GM21717 (cell line): ENCODE measurements at regions not wholly inside any gene's neighbourhood (a gene's known extent, or its start where the extent isn't known, plus 50 kb on each side); places are given as distances from the start of the nearest gene placed in this dataset.
"Not testable (repeated sequence)": the region's sequence is repeated elsewhere in the genome, so short reads cannot be mapped to it uniquely, and the experiment has no call there.

ENCODE experiments used
- ATAC-seq: cut with Tn5 transposase; IDR thresholded peaks from one replicate; pipeline ENCODE4 v1.9.1; 2021; ENCODE audit warnings: mild to moderate bottlenecking, moderate library complexity; ENCODE audit not compliant: unreplicated experiment

DNA sequence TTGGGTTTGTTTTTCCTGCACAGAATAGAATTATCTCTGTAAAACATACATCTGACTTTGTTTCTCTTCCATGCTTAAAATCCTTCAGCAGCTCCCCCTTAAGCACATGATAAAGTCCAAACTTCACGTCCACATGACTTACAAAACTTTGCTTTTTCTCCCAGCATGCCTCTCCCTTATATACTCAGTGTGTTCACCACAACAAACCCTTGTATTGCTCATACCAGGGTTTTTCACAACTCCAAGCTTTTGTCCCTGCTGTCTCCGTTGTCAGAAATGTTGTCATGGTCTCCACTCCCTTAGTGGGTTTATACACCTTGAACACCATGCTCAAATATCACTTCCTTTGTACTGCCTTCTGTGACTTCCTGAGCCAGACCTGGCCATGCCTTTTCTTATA is 91.1 kb upstream of the MITF start:
- ATAC-seq: no peak

DNA sequence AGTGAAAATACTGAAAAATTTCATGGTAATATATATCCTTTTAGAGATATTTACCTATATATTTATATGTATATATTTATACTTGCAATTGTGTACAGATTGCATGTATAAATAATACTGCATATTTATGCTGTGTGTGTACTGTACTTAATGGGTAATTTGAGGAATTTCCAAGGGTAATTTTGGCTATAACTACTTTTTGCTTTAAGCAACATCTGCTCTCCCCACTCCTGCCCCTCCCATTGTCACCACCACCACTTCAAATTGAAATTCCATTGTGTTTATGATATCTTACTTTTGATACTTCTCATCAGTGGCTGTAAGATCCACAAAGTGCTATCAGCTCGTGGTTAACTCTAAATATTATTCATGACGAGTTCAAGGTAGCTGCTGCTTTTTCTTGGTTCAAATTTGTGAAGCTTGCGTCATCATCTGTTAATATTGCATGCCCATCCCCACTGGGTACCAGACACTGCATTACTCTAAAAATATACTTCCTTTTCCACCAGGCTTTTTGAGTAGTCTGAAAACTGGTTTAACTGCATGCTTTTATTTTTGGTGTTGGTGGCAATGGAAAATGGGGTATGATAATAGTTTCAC is 91.7 kb upstream of the MITF start:
- ATAC-seq: no peak

DNA sequence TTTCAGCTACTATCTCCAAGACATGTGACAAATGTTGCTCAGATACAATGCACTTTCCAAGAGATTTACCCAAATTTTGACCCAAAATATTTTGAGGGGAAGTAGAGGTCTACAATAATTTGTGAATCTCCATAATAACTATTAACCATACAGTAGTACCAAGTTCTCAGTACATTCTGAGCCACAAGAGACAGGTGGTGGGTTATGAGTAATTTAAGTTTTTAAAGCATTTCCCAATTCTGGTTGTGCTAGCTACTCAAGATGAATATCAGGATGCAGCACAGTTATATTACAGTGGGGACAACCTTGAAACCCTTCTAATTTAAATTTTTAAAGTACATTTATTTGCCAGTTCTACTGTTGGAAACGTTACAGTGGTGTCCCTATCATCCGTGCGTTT is 92.2 kb upstream of the MITF start:
- ATAC-seq: no peak

DNA sequence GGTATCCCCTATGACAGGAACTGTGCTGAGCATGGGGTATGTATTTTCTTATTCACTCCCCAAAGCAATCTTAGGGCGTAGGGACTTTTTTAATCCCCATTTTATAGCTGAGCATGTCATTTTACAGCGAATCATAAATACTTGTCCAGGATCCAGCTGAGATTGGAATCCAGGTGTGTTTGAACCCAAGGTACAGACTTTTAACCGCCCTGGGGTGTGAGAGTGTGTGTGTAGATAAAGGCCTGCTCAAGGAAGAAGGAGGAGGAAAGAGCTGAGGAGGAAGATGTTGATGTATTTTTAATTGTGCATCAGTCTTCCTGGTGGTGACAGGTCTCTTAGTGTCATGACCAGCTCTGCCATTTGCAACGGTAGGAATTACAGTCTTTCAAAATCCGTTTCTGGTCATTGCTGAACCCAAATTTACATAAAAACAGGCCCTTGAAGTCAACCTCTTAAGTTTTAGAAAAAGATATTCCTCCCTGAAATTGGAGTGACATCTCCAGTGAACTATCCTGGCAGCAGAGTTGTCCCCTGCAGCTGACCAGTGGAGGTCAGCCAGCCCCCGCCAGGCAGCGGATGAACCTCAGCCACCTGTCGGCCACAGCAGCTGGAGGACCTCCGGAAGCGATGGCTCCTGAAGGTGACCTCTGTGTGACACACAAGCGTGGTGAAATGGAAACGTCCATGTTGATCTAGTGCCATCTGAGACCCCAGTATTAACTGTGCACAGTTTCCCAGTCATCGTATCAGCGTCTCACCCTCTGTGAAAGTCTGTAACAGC is 92.8 kb upstream of the MITF start:
- ATAC-seq: no peak

DNA sequence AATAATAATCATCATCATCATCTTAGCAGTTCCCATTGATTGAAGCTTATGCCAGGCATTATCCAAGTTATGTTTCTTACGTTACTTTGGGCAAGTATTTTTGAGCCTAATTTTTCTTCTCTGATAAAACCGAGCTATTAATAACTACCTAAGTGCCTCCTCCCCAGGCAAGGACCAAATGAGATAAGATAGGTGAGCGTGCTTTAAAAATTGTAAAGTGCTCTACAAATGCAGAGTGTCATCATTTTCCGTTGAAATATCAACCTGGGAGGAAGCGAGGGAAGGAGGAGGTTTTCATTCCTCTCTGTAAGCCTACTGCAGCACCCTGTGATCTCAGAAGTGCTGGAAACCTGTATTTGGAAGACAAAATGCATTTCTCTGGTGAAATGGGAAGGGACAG is 96.7 kb upstream of the MITF start:
- ATAC-seq: no peak

DNA sequence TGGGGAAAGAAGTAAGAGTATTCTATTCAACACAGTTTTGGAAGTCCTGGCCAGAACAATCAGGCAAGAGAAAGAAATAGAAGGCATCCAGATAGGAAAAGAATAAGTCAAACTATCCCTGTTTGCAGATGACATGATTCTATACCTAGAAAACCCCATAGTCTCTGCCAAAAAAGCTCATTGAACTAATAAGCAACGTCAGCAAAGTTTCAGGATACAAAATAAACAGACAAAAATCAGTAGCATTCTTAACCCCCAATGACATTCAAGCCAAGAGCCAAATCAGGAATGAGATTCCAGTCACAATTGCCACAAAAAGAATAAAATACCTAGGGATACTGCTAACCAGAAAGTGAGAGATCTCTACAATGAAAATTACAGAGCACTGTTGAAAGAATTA is 99.4 kb upstream of the MITF start:
- no peak for ATAC-seq

DNA sequence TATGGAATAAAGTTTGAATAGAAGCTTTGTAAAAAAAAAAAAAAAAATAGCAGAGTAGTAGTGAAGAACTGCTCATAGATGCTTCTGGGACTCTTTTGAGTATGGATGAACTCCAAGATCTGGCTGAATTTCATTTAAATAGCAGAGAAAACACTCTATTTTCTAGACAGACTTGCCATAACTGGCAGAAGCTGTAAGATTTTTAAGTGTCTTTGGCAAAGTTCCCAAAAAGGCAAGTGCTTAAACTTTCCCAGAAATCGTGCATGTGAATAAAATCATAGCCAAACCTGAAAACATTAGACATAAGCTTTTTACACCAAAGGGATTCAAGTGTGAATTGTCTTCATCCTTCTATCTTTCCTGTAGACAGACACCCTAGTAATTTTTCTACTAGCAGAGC is 110.3 kb upstream of the MITF start:
- no peak for ATAC-seq

DNA sequence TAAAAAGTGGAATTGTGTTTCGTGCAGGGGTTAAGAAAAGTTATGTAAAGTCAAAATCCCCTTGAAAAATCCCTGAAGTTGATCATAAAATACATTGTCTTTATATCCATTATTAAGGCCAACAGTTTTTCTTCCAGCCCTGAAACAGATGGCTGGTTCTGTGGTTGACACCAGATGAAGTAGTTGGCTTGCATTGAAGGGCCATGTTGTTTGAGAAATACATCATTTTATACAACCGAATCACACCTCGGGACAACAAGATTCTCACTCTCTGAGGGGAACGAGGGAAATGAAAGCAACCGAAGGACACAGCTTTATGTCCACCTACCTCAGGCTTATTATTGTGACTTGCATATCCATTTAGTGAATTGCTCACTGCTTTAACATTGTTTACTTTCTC is 126.0 kb upstream of the MITF start:
- no peak for ATAC-seq

DNA sequence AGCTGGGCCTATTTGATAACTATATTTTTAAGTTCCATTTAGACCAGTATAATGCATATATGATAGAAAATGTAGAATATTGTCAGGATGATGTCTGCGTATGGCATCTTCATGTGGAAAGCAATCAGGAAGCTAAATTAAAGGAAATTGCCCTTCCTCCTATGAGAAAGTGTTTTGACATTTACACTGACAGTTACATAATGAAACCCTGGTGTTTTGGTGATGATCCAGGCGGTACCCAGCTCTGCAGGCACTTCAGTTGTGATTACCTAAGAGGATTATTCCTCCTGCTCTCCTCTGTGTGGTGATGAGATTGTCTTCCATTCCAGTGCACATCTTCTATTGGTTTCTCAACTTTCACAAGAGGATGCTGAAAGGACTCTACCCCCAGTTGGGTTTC is 126.5 kb upstream of the MITF start:
- ATAC-seq: no peak

DNA sequence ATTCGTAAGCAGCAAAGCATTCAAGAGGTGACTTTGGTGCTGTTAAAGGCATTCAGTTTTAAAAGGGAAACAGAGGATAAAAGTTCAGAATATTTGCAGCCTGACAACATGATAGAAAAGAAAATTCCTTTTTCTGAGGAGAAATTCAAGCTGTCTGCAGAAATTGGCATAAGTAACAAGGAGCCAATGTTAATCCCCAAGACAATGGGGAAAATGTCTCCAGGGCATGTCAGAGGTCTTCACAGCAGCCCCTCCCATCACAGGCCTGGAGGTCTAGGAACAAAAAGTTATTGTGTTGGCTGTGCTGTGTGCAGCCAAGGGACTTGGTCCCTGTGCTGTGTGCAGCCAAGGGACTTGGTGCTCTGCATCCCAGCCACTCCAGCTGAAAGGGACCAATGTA is 129.7 kb upstream of the MITF start:
- not testable (repeated sequence) for ATAC-seq

DNA sequence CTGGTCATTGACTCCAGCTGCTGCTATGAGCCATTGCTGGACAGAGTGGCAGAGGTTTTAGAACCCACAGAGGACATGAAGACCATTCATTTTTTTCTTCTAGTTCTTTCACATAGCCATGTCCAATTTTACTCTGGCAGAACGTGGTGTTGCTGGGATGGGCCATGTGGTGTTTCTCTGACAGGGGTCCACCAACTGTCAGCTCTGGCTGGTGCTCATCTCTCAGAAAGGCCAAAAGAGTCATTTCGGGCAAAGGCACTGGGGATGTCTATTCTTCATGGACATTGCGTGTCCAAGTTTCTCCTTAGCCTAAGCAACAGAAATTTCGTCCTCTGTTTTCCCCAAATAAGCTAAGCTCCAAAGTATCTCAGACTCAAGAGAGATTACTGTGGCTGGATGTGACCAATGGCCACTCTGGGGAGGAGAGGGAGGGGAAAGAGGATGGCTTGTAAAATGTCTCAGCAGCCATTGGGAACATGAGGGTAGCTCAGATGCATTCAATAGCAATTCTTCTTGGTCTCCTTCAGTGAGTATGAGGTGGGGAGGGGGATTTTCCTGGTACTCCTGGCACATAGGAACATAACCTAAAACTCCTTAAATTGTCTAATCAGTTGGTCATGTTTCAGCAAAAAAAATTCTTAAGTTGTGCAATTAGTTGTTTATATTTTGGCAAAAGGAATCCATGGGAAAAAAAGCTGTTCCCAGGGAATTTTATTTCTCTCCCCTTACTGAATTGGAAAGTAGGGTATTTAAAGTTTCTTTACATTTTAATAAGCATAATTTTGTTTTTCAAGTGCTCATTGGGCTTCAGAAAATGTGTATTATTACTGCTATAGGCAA is 131.6 kb upstream of the MITF start:
- ATAC-seq: no peak

DNA sequence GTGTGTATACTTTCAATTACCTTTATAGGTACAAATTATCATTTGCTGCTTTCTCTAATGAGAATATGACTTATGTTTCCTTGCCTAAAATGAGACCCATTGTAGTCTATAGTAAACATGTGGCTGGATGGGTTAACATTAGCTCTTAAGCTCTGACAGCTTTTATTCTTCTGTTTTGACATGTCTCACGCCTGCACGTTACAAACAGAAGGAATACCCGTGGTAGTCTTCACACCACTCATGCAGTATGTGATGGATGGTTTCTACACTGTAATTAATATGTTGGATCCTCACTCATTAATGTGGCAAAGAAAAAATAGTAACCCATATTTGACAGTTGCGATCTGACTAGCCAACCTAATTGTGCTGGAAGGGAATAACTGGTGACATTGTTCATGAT is 133.4 kb upstream of the MITF start:
- ATAC-seq: no peak

DNA sequence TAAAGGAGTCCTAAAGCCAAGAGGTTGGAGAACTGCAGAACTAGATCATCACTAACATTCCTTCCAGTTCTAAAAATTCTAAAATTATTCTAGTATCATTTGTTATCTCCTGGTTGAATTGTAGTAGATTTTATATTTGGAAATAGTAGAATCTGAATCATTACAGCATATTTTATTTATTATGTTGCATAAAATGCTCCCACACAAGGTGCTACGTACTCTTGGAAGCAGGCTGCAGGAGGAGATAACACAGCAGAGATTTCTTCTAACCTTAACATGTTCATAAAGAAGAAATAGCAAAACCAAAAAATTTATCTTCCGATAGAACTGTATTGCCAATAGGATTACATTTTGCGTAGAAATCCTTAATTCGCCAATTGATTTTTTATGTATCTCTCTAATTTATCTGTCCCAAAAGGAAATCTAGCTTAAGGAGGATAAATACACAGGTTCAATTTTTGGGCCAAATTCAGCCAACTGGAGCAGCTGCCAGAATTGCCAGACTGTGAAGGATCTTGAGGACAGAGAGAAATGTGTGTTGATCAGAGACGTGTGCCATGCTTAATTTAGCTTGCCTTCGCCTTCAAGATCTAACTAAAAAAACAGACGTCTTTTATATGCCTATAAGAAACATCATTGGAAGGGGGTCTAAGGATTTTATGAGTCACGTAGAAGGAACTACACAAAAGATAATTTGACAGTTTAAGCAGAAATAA is 134.4 kb upstream of the MITF start:
- ATAC-seq: no peak

DNA sequence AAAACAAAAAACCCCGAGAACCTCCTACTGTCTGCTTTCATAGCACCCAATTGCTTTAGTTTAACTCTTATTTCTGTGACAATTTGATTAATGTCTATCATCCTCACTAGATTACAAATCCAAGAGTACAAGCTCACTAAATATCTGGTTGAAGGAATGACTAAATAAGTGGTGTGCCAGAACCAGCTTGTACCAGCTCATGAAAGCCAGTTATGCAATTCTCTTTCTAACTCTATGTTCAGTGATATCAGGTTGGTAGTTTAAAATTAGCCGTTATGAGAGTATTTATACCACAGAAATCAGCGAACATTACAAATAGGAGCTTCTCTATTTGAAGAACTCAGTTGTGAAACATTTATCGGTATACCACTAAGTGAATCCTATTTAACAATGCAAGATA is 137.2 kb upstream of the MITF start:
- no peak for ATAC-seq

DNA sequence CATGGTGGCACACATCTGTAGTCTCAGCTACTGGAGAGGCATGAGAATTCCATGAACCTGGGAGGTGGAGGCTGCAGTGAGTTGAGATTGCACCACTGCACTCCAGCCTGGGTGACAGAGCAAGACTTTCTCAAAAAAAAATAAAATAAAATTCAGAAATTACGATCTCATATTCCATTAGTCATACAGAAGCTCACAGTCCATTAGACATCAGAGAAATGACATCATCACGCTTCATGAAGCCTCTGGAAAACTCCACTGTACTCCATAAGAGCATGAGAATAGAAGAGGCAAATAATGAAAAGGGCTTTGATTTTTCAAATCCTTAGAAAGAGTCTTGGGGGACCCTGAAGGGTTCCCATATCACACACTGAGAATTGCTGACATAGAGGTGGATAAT is 145.0 kb upstream of the MITF start:
- no peak for ATAC-seq

DNA sequence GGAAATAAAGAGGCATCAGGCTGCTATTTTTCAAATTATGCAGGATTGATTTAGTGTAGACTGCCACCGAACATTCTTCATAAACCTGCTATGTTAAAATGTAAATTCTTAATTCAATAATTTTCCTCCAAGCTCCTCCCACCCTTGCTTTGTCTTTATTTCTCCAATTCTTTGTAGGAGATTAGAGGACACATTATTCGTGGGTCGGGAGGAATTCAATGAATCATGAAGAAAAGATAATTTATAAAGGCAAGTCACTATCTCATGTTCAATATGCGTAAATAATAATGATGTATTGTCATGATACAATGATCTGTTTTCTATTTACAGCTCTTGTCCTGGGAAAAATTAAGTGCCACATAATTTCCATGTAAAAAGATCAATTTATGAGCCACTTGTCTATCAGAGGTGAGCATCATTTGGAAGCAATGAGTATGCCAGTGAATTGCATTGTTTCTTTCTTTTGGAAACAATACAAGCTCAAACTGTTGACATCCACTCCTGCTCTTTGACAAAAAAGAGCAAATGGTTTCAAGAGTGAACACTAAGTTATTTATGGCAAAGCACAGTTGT is 148.0 kb upstream of the MITF start:
- no peak for ATAC-seq

DNA sequence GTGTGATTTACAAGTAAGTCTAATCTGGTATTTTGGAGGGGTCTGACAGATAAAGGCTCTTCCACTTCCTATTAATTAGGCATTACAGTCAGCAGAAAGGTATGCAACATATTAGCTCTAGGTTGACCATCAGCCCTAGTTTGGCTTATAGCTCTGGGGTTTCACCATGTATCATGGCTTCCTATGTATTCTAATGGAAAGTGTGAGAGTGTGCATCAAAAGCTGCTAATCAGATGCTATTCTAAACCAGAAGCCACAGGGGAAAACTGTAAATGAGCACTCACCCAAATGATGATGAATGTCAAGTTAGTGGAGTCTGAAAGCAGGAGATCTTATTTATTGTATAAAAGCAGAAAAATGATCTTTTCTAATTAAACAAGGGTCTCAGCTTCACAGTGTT is 149.2 kb upstream of the MITF start:
- no peak for ATAC-seq

DNA sequence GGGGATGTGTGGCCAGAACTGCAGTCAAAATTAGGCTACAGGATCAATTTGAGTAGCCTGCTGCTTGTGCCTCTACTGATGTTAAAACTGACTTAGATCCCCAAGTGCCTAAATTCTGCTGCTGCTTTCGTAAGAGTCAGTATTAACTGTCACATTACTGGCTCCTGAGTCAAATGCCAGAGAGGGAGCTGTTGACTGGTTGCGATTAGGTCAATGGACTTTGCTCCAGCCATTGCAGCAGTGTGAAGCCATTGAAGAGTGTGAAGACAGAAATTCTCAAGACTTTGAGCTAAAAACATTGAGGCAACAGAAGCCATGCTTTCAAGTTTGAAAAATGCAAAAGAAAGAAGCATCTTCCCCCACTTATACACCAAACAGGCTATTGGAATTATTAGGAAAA is 151.1 kb upstream of the MITF start:
- no peak for ATAC-seq

DNA sequence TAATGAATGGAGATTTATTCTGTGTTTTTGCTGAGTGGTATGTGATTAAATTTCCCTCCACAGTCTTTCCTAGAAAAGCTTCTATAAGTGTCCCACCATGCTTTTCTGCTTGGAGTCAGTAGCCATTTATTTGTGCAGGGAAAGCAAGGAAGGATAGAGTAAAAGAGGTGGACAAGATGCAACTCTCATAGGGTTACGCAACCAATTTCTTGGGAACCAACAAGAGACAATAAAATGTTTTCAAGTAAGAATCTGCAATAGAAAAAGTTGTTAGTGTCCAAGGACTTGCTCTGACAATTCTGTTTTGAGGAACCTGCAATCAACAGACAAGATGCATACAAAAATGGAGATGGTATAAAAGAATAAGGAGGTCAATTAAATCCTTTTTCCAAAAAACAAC is 153.8 kb upstream of the MITF start:
- no peak for ATAC-seq

DNA sequence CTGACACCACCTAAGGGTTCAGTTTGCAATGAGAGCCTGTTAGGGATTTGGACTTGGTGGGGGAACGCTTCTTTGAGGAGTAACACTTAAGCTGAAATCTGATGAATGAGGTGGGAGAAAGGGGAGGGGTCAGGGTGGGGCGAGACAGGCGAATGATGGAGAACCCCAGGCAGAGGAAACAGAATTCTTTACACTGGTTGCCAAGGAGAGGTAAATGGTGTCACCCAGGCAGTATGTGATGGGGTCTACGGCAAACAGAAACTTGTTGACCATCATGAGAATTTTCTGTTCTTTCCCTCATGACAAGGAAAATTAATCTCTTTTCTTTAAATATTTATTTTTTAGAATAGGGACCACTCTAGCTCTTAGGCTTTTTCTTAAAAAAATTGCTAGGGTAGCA is 157.2 kb upstream of the MITF start:
- no peak for ATAC-seq
